Adipocyte (in vitro differentiated cells): ENCODE measurements at regions not wholly inside any gene's neighbourhood (a gene's known extent, or its start where the extent isn't known, plus 50 kb on each side); places are given as distances from the start of the nearest gene placed in this dataset.
A peak's percentile ranks its signal among the peaks of the same experiment; 100 is the strongest.
"Not testable (repeated sequence)": the region's sequence is repeated elsewhere in the genome, so short reads cannot be mapped to it uniquely, and the experiment has no call there.

Experiments used
- DNase-seq: peaks from one replicate; pipeline ENCODE4 v3.0.0-alpha.2; 2015; ENCODE audit warnings: low read depth
- H3K27me3 ChIP-seq: replicated peaks from 2 replicates; pipeline ENCODE4 v1.7.0; 2013; ENCODE audit warnings: mild to moderate bottlenecking, low read length, moderate library complexity; ENCODE audit not compliant: control insufficient read depth, insufficient read depth
- H3K36me3 ChIP-seq: 2 replicates; pipeline ENCODE4 v1.7.0; 2013; ENCODE audit warnings: low read length, mild to moderate bottlenecking, moderate library complexity; ENCODE audit not compliant: control insufficient read depth, insufficient read depth, severe bottlenecking
- H3K4me1 ChIP-seq: 2 replicates; pipeline ENCODE4 v1.7.0; 2013; ENCODE audit warnings: mild to moderate bottlenecking, low read length, moderate library complexity; ENCODE audit not compliant: control insufficient read depth, insufficient read depth
- H3K4me3 ChIP-seq: 2 replicates; pipeline ENCODE4 v1.7.0; 2013; ENCODE audit warnings: mild to moderate bottlenecking, low read length, moderate library complexity
- H3K9ac ChIP-seq: 2 replicates; pipeline ENCODE4 v1.7.0; 2013; ENCODE audit warnings: mild to moderate bottlenecking, low read length, moderate library complexity
- H3K9me3 ChIP-seq: 2 replicates; pipeline ENCODE4 v1.7.0; 2013; ENCODE audit warnings: mild to moderate bottlenecking, low read length, moderate library complexity; ENCODE audit not compliant: control insufficient read depth

GRCh38 chr13:84098273-84098672 is 216.0 kb upstream of the SLITRK1 start:
- Histone ChIP-seq H3K36me3 (no peaks in the 10 kb centered on the region), H3K9ac (no peak overlapping the region), H3K4me3 (no peak overlapping the region), H3K27me3 (no peaks in the 10 kb centered on the region), H3K4me1 (no peaks in the 10 kb centered on the region), H3K9me3 (no peaks in the 10 kb centered on the region)
- no peak for DNase-seq

GRCh38 chr13:84097148-84097547 is 214.9 kb upstream of the SLITRK1 start:
- H3K9ac ChIP-seq = no peak overlapping the region
- no peak overlapping the region for H3K4me3 ChIP-seq
- no peak for DNase-seq
- no peaks in the 10 kb centered on the region for H3K27me3 ChIP-seq
- H3K4me1 ChIP-seq = no peaks in the 10 kb centered on the region
- H3K9me3 ChIP-seq = no peaks in the 10 kb centered on the region
- H3K36me3 ChIP-seq = no peaks in the 10 kb centered on the region

DNA sequence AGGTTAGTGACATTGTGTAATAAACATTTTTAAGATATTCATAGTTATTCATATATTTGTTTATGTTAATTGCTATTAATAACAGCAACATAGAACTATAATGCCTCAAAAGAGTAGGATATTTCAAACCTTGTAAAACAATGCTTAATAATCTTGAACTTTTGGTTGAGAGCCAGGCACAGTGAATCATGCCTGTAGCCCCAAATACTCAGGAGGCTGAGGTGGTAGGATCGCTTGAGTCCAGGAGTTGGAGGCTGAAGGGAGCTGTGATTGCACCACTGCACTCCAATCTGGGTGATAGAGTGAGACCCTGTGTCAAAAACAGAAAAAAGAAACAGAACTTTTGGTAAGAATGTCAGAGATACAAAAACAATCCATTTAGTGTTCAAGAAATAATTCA is 213.9 kb upstream of the SLITRK1 start:
- Histone ChIP-seq H3K9ac (no peak overlapping the region), H3K4me3 (no peak overlapping the region), H3K36me3 (no peaks in the 10 kb centered on the region), H3K4me1 (no peaks in the 10 kb centered on the region), H3K27me3 (no peaks in the 10 kb centered on the region), H3K9me3 (no peaks in the 10 kb centered on the region)
- DNase-seq = peak; percentile 4

DNA sequence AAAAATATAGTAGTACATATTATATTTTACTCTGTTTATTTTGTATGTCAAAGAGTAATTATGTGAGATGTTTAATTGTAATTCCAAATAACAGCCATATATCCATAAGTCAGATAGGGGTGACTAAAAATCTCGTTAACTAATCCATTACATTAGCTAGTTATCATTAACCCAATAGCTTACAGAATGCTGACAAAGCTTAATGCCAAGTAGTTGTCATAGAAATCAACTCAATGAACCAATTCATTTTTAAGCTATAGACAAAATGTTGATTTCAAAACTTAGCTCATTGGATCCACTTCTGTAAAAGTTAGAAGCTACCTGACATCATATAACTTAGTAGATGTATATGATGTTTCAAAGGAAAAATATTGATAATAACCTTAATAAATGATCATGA is 206.7 kb upstream of the SLITRK1 start:
- Histone ChIP-seq H3K9ac (no peak overlapping the region), H3K9me3 (no peaks in the 10 kb centered on the region), H3K4me3 (no peak overlapping the region), H3K27me3 (no peaks in the 10 kb centered on the region), H3K4me1 (no peaks in the 10 kb centered on the region), H3K36me3 (no peaks in the 10 kb centered on the region)
- DNase-seq = no peak

- Histone ChIP-seq H3K4me1 (no peaks in the 10 kb centered on the region), H3K9me3 (no peaks in the 10 kb centered on the region), H3K9ac (no peak overlapping the region), H3K27me3 (no peaks in the 10 kb centered on the region), H3K4me3 (no peak overlapping the region), H3K36me3 (no peaks in the 10 kb centered on the region)
- DNase-seq = no peak
Measured at GRCh38 chr13:84086847-84087162, 204.5 kb upstream of the SLITRK1 start.

DNA sequence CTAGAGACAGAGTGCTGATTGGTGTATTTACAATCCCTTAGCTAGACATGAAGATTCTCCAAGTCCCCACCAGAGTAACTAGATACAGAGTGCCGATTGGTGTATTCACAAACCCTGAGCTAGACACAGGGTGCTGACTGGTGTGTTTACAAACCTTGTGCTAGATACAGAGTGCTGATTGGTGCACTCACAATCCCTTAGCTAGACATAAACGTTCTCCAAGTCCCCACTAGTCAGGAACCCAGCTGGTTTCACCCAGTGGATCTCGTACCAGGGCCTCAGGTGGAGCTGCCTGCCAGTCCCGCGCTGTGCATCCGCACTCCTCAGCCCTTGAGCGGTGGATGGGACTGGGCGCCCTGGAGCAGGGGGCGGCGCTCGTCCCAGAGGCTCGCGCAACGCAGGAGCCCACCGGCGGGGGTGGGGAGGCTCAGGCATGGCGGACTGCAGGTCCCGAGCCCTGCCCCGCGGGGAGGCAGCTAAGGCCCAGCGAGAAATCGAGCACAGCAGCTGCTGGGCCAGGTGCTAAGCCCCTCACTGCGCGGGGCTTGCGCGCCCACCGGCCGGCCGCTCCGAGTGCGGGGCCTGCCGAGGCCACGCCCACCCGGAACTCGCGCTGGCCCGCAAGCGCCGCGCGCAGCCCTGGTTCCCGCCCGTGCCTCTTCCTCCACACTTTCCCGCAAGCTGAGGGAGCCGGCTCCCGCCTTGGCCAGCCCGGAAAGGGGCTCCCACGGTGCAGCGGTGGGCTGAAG is 204.0 kb upstream of the SLITRK1 start:
- not testable (repeated sequence) for H3K9me3 ChIP-seq, H3K36me3 ChIP-seq, H3K4me1 ChIP-seq, H3K4me3 ChIP-seq, DNase-seq, H3K9ac ChIP-seq, H3K27me3 ChIP-seq

- no peak for DNase-seq
- no peaks in the 10 kb centered on the region for H3K27me3 ChIP-seq
Measured at GRCh38 chr13:84082462-84082861, 200.2 kb upstream of the SLITRK1 start.

DNA sequence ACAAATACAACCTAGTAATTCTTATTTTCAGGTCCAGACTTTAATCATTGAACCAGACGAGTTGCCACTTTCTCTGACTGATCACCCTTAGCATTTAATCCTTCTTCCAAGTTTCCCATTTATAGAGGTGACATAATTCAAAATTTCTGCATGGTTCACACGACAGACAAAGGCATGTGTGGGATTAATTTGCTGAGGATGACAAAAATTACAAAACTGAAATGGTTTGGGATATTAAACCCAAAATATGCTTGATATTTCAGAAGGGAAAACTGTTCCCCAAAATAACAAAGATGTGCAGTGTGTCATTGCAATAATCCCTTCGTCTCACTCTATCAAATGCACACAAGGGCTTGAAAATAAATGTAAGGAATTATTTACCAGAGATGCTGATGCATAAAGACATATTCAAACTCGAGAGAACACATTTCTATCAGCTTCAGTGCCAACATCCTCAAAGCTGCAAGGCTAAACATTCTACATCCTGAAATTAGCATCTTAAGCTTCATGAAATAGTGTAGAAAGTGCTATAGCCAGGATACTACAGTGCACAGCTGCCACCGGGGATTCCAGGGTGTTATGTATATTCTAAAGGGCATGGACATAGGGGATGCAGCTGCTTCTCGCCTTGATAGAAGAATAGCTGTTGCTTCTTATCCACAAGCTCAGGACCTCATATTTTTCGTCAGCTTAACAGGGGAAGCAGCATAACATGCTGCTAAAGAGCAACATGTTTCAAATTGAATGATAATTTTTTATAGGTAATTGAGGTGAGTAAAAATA is 198.7 kb upstream of the SLITRK1 start:
- Histone ChIP-seq H3K27me3 (no peaks in the 10 kb centered on the region), H3K9me3 (no peaks in the 10 kb centered on the region), H3K36me3 (no peaks in the 10 kb centered on the region), H3K9ac (no peak overlapping the region), H3K4me3 (no peak overlapping the region), H3K4me1 (no peaks in the 10 kb centered on the region)
- no peak for DNase-seq

More at GRCh38 chr13:84082462-84082861, 200.2 kb upstream of the SLITRK1 start:
- no peak overlapping the region for H3K4me3 ChIP-seq
- no peaks in the 10 kb centered on the region for H3K36me3 ChIP-seq
- no peak overlapping the region for H3K9ac ChIP-seq
- no peaks in the 10 kb centered on the region for H3K4me1 ChIP-seq
- H3K9me3 ChIP-seq = no peaks in the 10 kb centered on the region

DNA sequence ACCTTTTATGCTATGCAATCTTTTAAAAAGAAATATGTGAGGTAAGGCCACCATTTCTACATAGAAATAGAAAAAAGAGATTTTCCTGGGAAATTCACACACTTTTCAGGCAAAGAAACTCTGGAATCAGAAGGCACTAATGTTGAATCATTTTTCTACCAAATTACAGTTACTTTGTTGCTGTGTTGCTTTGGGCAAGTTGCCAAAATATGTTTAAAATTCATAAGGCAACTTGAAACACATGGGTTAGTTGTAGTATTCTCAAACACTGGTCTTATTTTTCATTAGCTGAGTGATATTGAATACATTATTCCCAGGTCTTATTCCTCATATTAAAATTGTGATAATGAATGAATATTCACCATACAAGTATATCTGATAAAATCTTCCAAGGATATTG is 195.0 kb upstream of the SLITRK1 start:
- Histone ChIP-seq H3K4me1 (no peaks in the 10 kb centered on the region), H3K27me3 (no peaks in the 10 kb centered on the region), H3K9ac (no peak overlapping the region), H3K9me3 (no peaks in the 10 kb centered on the region), H3K36me3 (no peaks in the 10 kb centered on the region), H3K4me3 (no peak overlapping the region)
- peak; percentile 66 for DNase-seq

- H3K36me3 ChIP-seq = no peaks in the 10 kb centered on the region
Measured at GRCh38 chr13:84076280-84076679, 194.0 kb upstream of the SLITRK1 start.

GRCh38 chr13:84050536-84050935 is 168.3 kb upstream of the SLITRK1 start:
- no peak overlapping the region for H3K4me3 ChIP-seq
- H3K9ac ChIP-seq = no peak overlapping the region
- H3K36me3 ChIP-seq = no peaks in the 10 kb centered on the region
- DNase-seq = peak; percentile 22
- no peaks in the 10 kb centered on the region for H3K9me3 ChIP-seq
- no peaks in the 10 kb centered on the region for H3K4me1 ChIP-seq
- no peaks in the 10 kb centered on the region for H3K27me3 ChIP-seq

More at GRCh38 chr13:84076280-84076679, 194.0 kb upstream of the SLITRK1 start:
- no peaks in the 10 kb centered on the region for H3K4me1 ChIP-seq
- no peak overlapping the region for H3K9ac ChIP-seq
- H3K9me3 ChIP-seq = no peaks in the 10 kb centered on the region
- no peak for DNase-seq
- H3K27me3 ChIP-seq = no peaks in the 10 kb centered on the region
- H3K4me3 ChIP-seq = no peak overlapping the region
